Fibroblast of skin of left biceps (primary cell): ENCODE measurements at regions not wholly inside any gene's neighbourhood (a gene's known extent, or its start where the extent isn't known, plus 50 kb on each side); places are given as distances from the start of the nearest gene placed in this dataset.

Source experiments
- DNase-seq, 2 experiments: peaks; one replicate each; pipeline ENCODE4 v3.0.0-alpha.2; 2013; ENCODE audit warnings: low read depth in 2 of 2

- no peak for DNase-seq
Observed at GRCh38 chr3:137958636-137959035, 51.3 kb upstream of the CLDN18 start.
